ENCODE measurements at regions not wholly inside any gene's neighbourhood (a gene's known extent, or its start where the extent isn't known, plus 50 kb on each side); places are given as distances from the start of the nearest gene placed in this dataset.

GRCh38 chr18:77995593-77995992 is 745.9 kb downstream of the GALR1 start:
- DNase-seq, result no peak

GRCh38 chr18:77996737-77997136 is 747.1 kb downstream of the GALR1 start:
- no peak for DNase-seq

GRCh38 chr18:78001811-78002210 is 752.2 kb downstream of the GALR1 start:
- no peak for DNase-seq

GRCh38 chr18:78006006-78006773 is 756.5 kb downstream of the GALR1 start:
- DNase-seq, result no peak

- DNase-seq, result no peak
Observed at GRCh38 chr18:78006774-78007260, 757.2 kb downstream of the GALR1 start.

- DNase-seq, result no peak
Observed at GRCh38 chr18:78010363-78010762, 760.7 kb downstream of the GALR1 start.

- DNase-seq, result no peak
Observed at GRCh38 chr18:78017869-78018268, 768.2 kb downstream of the GALR1 start.

GRCh38 chr18:78021196-78021595 is 771.5 kb downstream of the GALR1 start:
- no peak for DNase-seq

GRCh38 chr18:78031589-78031988 is 781.9 kb downstream of the GALR1 start:
- no peak for DNase-seq

- DNase-seq, result no peak
Observed at GRCh38 chr18:78031991-78032390, 782.3 kb downstream of the GALR1 start.

GRCh38 chr18:78032574-78032973 is 782.9 kb downstream of the GALR1 start:
- no peak for DNase-seq

- DNase-seq, result no peak
Observed at GRCh38 chr18:78034755-78035154, 785.1 kb downstream of the GALR1 start.

GRCh38 chr18:78041218-78041617 is 791.6 kb downstream of the GALR1 start:
- no peak for DNase-seq

- DNase-seq, result no peak
Observed at GRCh38 chr18:78046631-78047030, 797.0 kb downstream of the GALR1 start.

GRCh38 chr18:78049281-78049680 is 799.6 kb downstream of the GALR1 start:
- DNase-seq, result no peak

GRCh38 chr18:78054801-78055200 is 805.2 kb downstream of the GALR1 start:
- no peak for DNase-seq

GRCh38 chr18:78056011-78056410 is 806.4 kb downstream of the GALR1 start:
- DNase-seq, result no peak

- peak; percentile 4 for DNase-seq
Observed at GRCh38 chr18:78069784-78070664, 820.4 kb downstream of the GALR1 start.

GRCh38 chr18:78071166-78071710 is 821.6 kb downstream of the GALR1 start:
- no peak for DNase-seq

- no peak for DNase-seq
Observed at GRCh38 chr18:78071776-78072175, 822.1 kb downstream of the GALR1 start.

- no peak for DNase-seq
Observed at GRCh38 chr18:78072375-78072774, 822.7 kb downstream of the GALR1 start.

- no peak for DNase-seq
Observed at GRCh38 chr18:78073275-78073674, 823.6 kb downstream of the GALR1 start.

- DNase-seq, result no peak
Observed at GRCh38 chr18:78074400-78075020, 824.9 kb downstream of the GALR1 start.

Data from occipital lobe (tissue), 1 donor.